HCT116 (cell line): ENCODE measurements at regions not wholly inside any gene's neighbourhood (a gene's known extent, or its start where the extent isn't known, plus 50 kb on each side); places are given as distances from the start of the nearest gene placed in this dataset.

ENCODE experiments used
- ATAC-seq: fragments of 200-7000 bp; cut with Tn5 transposase; 2 replicates; pipeline ENCODE4 v1.9.1; 2020; ENCODE audit warnings: mild to moderate bottlenecking, moderate library complexity
- BruUV-seq: library from RNA; stranded (reverse); fragments of 400-500 nt; replicated peaks from 2 replicates; lab custom pipeline; 2021; lab: Mats Ljungman, UMichigan
- CTCF ChIA-PET: fragments of 300-600 bp; sonication (Branson Sonifier 250); formaldehyde crosslinking; loops from one replicate; lab custom pipeline; 2021; ENCODE audit warnings: antibody characterized with exemption; lab: Charles Lee
- POLR2A ChIA-PET: fragments of 300-600, 350-600 bp; sonication (Branson Sonifier 250); formaldehyde crosslinking; loops from one replicate; lab custom pipeline; 2021; ENCODE audit warnings: antibody characterized with exemption; lab: Charles Lee
- RAD21 ChIA-PET, 2 experiments: fragments of 300-600 bp; sonication (Branson Sonifier 250); formaldehyde crosslinking; loops; one replicate each; lab custom pipeline; 2023; ENCODE audit warnings: low total read pairs in 2 of 2; ENCODE audit not compliant: uncharacterized antibody in 2 of 2, unreplicated experiment in 2 of 2, low non-redundant PET in 1 of 2; lab: Charles Lee
- DNase-seq: peaks from one replicate; pipeline ENCODE4 v3.0.0-alpha.2; 2010; ENCODE audit warnings: low read depth, low spot score
- H2AFZ ChIP-seq: fragments of 200-600 bp; shearing (Covaris generic), sonication (generic); 2 replicates; pipeline ENCODE4 v1.6.1; 2017; ENCODE audit warnings: low read depth, mixed run types, mixed read lengths, antibody characterized with exemption, low read length; ENCODE audit not compliant: poor library complexity, severe bottlenecking
- H3K27ac ChIP-seq: 2 replicates; pipeline ENCODE4 v1.5.1; 2012; ENCODE audit warnings: low read depth, low read length
- H3K27me3 ChIP-seq: fragments of 200-600 bp; sonication (generic); 2 replicates; pipeline ENCODE4 v1.6.1; 2016; ENCODE audit warnings: mixed run types, low read length, mixed read lengths; ENCODE audit not compliant: insufficient read depth
- H3K36me3 ChIP-seq, 2 experiments: fragments of 200-500 bp in 1 of 2; fragments of 200-600 bp in 1 of 2; sonication (Bioruptor generic) in 1 of 2; sonication (generic) in 1 of 2; 2 replicates each; pipeline versions ENCODE4 v1.5.1 to v1.6.1; 2014 to 2016; ENCODE audit warnings: low read length in 2 of 2, inconsistent platforms in 1 of 2, mixed read lengths in 1 of 2, mixed run types in 1 of 2; ENCODE audit not compliant: insufficient read depth in 2 of 2, control insufficient read depth in 1 of 2
- H3K4me1 ChIP-seq, 2 experiments: fragments of 200-600 bp in 1 of 2; sonication (generic) in 1 of 2; 2 replicates each; pipeline versions ENCODE4 v1.5.1 to v1.6.1; 2012 to 2017; ENCODE audit warnings: low read length in 2 of 2, inconsistent platforms in 1 of 2, mild to moderate bottlenecking in 1 of 2, mixed read lengths in 1 of 2, mixed run types in 1 of 2, moderate library complexity in 1 of 2; ENCODE audit not compliant: insufficient read depth in 2 of 2, control insufficient read depth in 1 of 2
- H3K4me2 ChIP-seq: fragments of 200-600 bp; sonication (generic); 2 replicates; pipeline ENCODE4 v1.6.1; 2017; ENCODE audit warnings: mixed run types, low read length, mixed read lengths
- H3K4me3 ChIP-seq, 2 experiments: fragments of 200-600 bp in 1 of 2; sonication (generic) in 1 of 2; replicated peaks in 1 of 2; 2 replicates each; pipeline ENCODE4 v1.5.1; 2011 to 2016; ENCODE audit warnings: low read length in 2 of 2, control low read depth in 1 of 2, low read depth in 1 of 2, mild to moderate bottlenecking in 1 of 2, mixed read lengths in 1 of 2, mixed run types in 1 of 2
- H3K79me2 ChIP-seq: fragments of 200-600 bp; sonication (generic); 2 replicates; pipeline ENCODE4 v1.6.1; 2017; ENCODE audit warnings: mild to moderate bottlenecking, mixed run types, low read length, moderate library complexity, mixed read lengths; ENCODE audit not compliant: insufficient read depth
- H3K9ac ChIP-seq: fragments of 200-600 bp; sonication (generic); 2 replicates; pipeline ENCODE4 v1.6.1; 2016; ENCODE audit warnings: low read length, mixed read lengths
- H3K9me2 ChIP-seq: fragments of 200-600 bp; sonication (generic), shearing (Covaris generic); 2 replicates; pipeline ENCODE4 v1.6.1; 2017; ENCODE audit warnings: mixed run types, mild to moderate bottlenecking, moderate library complexity; ENCODE audit not compliant: insufficient read depth
- H3K9me3 ChIP-seq, 2 experiments: fragments of 200-500 bp in 1 of 2; fragments of 200-600 bp in 1 of 2; sonication (Bioruptor generic) in 1 of 2; sonication (generic) in 1 of 2; 2 replicates each; pipeline ENCODE4 v1.6.1; 2014 to 2017; ENCODE audit warnings: low read length in 2 of 2, mixed read lengths in 2 of 2, inconsistent platforms in 1 of 2, low read depth in 1 of 2, mild to moderate bottlenecking in 1 of 2, mixed run types in 1 of 2, moderate library complexity in 1 of 2; ENCODE audit not compliant: control insufficient read depth in 1 of 2, insufficient read depth in 1 of 2
- H4K20me1 ChIP-seq: fragments of 200-600 bp; sonication (generic), shearing (Covaris generic); 2 replicates; pipeline ENCODE4 v1.6.1; 2017; ENCODE audit warnings: mixed run types, mild to moderate bottlenecking, moderate library complexity; ENCODE audit not compliant: insufficient read depth
- ATF3 ChIP-seq: IDR thresholded peaks from 2 replicates; pipeline ENCODE4 v1.6.1; 2012
- CEBPB ChIP-seq: IDR thresholded peaks from 2 replicates; pipeline ENCODE4 v1.6.1; 2012; ENCODE audit warnings: low read depth
- CTCF ChIP-seq, 3 experiments: fragments of 200-600 bp in 1 of 3; sonication (generic) in 1 of 3; IDR thresholded peaks in 2 of 3; conservative IDR thresholded peaks in 1 of 3; 2 replicates each; pipeline ENCODE4 v1.5.1; 2012 to 2017; ENCODE audit warnings: low read depth in 2 of 3, low read length in 2 of 3, antibody characterized with exemption in 1 of 3, borderline replicate concordance in 1 of 3, control low read depth in 1 of 3, mild to moderate bottlenecking in 1 of 3, mixed read lengths in 1 of 3, mixed run types in 1 of 3, moderate library complexity in 1 of 3; ENCODE audit not compliant: insufficient read depth in 1 of 3
- EGR1 ChIP-seq: IDR thresholded peaks from 2 replicates; pipeline ENCODE4 v1.6.1; 2012; ENCODE audit warnings: low read depth
- ELF1 ChIP-seq: IDR thresholded peaks from 2 replicates; pipeline ENCODE4 v1.6.1; 2012; ENCODE audit warnings: low read depth, borderline replicate concordance
- EZH2 ChIP-seq: fragments of 200-600 bp; sonication (generic); IDR thresholded peaks from 2 replicates; pipeline ENCODE4 v1.6.1; 2017; ENCODE audit warnings: antibody characterized with exemption, mixed run types
- EZH2phosphoT487 ChIP-seq: fragments of 200-600 bp; IDR thresholded peaks from 2 replicates; pipeline ENCODE4 v1.6.1; 2018; ENCODE audit warnings: antibody characterized with exemption, borderline replicate concordance
- FOSL1 ChIP-seq: IDR thresholded peaks from 2 replicates; pipeline ENCODE4 v1.6.1; 2012; ENCODE audit warnings: low read depth
- MAX ChIP-seq: IDR thresholded peaks from 2 replicates; pipeline ENCODE4 v1.6.1; 2012
- POLR2A ChIP-seq: IDR thresholded peaks from 2 replicates; pipeline ENCODE4 v1.7.0; 2011; ENCODE audit warnings: borderline replicate concordance; ENCODE audit not compliant: insufficient read depth, insufficient read length; ENCODE audit errors: extremely low read depth
- POLR2AphosphoS5 ChIP-seq: IDR thresholded peaks from 2 replicates; pipeline ENCODE4 v1.6.1; 2011; ENCODE audit warnings: mild to moderate bottlenecking, low read depth, low read length, moderate library complexity
- RAD21 ChIP-seq: IDR thresholded peaks from 2 replicates; pipeline ENCODE4 v1.6.1; 2012; ENCODE audit warnings: low read depth, mild to moderate bottlenecking
- SIN3A ChIP-seq: IDR thresholded peaks from 2 replicates; pipeline ENCODE4 v1.6.1; 2012; ENCODE audit warnings: low read depth
- TCF7L2 ChIP-seq: IDR thresholded peaks from 2 replicates; pipeline ENCODE4 v1.7.0; 2011; ENCODE audit warnings: borderline replicate concordance, inconsistent platforms; ENCODE audit not compliant: insufficient read depth, insufficient read length; ENCODE audit errors: extremely low read depth
- YY1 ChIP-seq: IDR thresholded peaks from 2 replicates; pipeline ENCODE4 v1.6.1; 2011; ENCODE audit warnings: low read length, low read depth, moderate library complexity, mild to moderate bottlenecking; ENCODE audit not compliant: insufficient replicate concordance; ENCODE audit errors: extremely low read depth
- ZBTB33 ChIP-seq: IDR thresholded peaks from 2 replicates; pipeline ENCODE4 v1.6.1; 2011; ENCODE audit warnings: mild to moderate bottlenecking, low read length, moderate library complexity; ENCODE audit not compliant: insufficient replicate concordance; ENCODE audit errors: extremely low read depth
- ZFX ChIP-seq: fragments of 450-650 bp; IDR thresholded peaks from 2 replicates; pipeline ENCODE4 v1.6.1; 2017
- intact Hi-C: fragments of 100-400 bp; cut with micrococcal nuclease; formaldehyde crosslinking; loops from 2 replicates; pipeline ENCODE4 v1.10.0; 2022

- Histone ChIP-seq H3K27ac (no peak overlapping the region), H4K20me1 (no peaks in the 10 kb centered on the region), H3K9me2 (no peaks in the 10 kb centered on the region), H3K9ac (no peak overlapping the region), H3K4me3 (no peak overlapping the region), H3K79me2 (no peaks in the 10 kb centered on the region), H3K4me1 (no peaks in the 10 kb centered on the region), H3K36me3 (no peaks in the 10 kb centered on the region), H3K4me2 (no peak overlapping the region), H2AFZ (no peak overlapping the region), H3K9me3 (no peaks in the 10 kb centered on the region), H3K27me3 (no peaks in the 10 kb centered on the region)
- TF ChIP-seq ATF3 (no peak), CEBPB (no peak), EZH2 (no peak), ZBTB33 (no peak), POLR2AphosphoS5 (no peak), EZH2phosphoT487 (no peak), YY1 (no peak), POLR2A (no peak), TCF7L2 (no peak), EGR1 (no peak), CTCF (IDR thresholded peaks at IDR 0.05 in 2 of 3, conservative IDR thresholded peaks at IDR 0.05 in 1 of 3; ENCODE audit: borderline replicate concordance in 1 of 3, insufficient read depth in 1 of 3, low read depth in 2 of 3, low read length in 2 of 3) (no peak), RAD21 (no peak), ZFX (no peak), MAX (no peak), FOSL1 (no peak), ELF1 (no peak), SIN3A (no peak)
- intact Hi-C loops, result no loop called here
- no peak for ATAC-seq
- DNase-seq, result no peak
- BruUV-seq, result no TSS peak
- ChIA-PET RAD21 (no interaction called here), CTCF (no interaction called here), POLR2A (no interaction called here)
Observed at GRCh38 chr22:27542602-27543001, 259.0 kb downstream of the MN1 start.
